ENCODE measurements at regions not wholly inside any gene's neighbourhood (a gene's known extent, or its start where the extent isn't known, plus 50 kb on each side); places are given as distances from the start of the nearest gene placed in this dataset.

GRCh38 chr10:28984431-28984830 lies 304.4 kb upstream of the LYZL1 start:
- Histone ChIP-seq H3K36me3 (ENCODE audit: control insufficient read depth, insufficient read depth, low read length) (no peaks in the 10 kb centered on the region), H3K27ac (ENCODE audit: low read length) (no peak overlapping the region), H3K4me1 (ENCODE audit: control insufficient read depth, insufficient read depth, low read length) (no peaks in the 10 kb centered on the region), H3K9me3 (ENCODE audit: control insufficient read depth, insufficient read depth, low read depth, low read length) (no peaks in the 10 kb centered on the region), H3K4me3 (ENCODE audit: low read depth in 2 of 2, low read length in 2 of 2) (no peak overlapping the region), H3K27me3 (ENCODE audit: control insufficient read depth, insufficient read depth, low read length) (no peaks in the 10 kb centered on the region)
- ATAC-seq, result no peak
- intact Hi-C loops (cut with micrococcal nuclease; ENCODE audit: unreplicated experiment), result no loop called here
- POLR2A ChIA-PET, result no interaction called here
- DNase-seq (ENCODE audit: low read depth, low spot score), result no peak
- CTCF ChIA-PET, result no interaction called here
- in situ Hi-C loops (cut with HindIII; ENCODE audit: low pct_unique_long_range_greater_than_20kb, low sequenced_read_pairs), result no loop called here
- BruUV-seq (replicated peaks), result no TSS peak
- TF ChIP-seq REST (IDR thresholded peaks at IDR 0.05; ENCODE audit: insufficient read depth in 1 of 2, low read depth in 2 of 2, low read length in 1 of 2) (no peak), TCF7L2 (IDR thresholded peaks at IDR 0.05; ENCODE audit: low read depth, low read length) (no peak), SIN3A (IDR thresholded peaks at IDR 0.05; ENCODE audit: borderline replicate concordance, insufficient read depth, low read depth, low read length) (no peak), CTCF (IDR thresholded peaks at IDR 0.05) (no peak), POLR2AphosphoS5 (IDR thresholded peaks at IDR 0.05; ENCODE audit: low read depth, low read length) (no peak)

DNA sequence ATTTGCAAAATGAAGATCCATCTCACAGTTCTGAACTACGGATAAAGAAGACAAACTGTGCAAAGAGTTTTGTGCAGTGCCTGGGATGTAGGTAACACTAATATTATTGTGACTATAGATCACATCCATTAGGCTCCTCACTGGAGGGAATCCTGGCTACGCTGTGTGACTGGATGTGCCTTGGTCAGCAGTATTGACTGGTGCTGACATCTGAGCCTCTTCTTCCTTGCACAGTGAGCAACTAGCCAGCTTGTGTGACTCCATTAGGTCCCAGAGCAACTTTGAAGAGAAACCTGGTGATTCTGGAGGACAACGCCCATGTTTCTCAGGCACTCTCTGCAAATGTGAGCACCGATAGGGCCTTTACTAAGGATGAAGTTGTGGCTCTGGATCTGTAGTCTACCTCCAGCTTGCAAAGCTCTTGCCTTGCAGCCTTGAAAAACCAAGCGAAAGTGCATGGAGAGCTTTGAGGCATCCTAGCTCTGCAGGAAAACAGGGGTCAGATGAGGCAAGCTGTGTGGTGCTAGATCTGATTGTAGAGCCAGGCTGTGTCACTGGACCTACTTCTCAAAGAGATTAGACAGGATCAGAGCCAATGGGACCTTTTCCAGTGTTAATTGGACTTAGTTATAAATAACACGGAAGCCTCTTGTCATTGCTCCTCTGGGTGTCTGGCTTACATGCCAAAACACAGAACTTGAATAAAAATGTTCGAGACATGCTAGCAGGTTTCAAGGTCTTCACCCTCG lies 303.6 kb upstream of the LYZL1 start:
- BruUV-seq (replicated peaks), result no TSS peak
- H3K4me1 ChIP-seq (ENCODE audit: control insufficient read depth, insufficient read depth, low read length), result no peaks in the 10 kb centered on the region
- H3K27me3 ChIP-seq (ENCODE audit: control insufficient read depth, insufficient read depth, low read length), result no peaks in the 10 kb centered on the region
- DNase-seq (ENCODE audit: low read depth, low spot score), result no peak
- in situ Hi-C loops (cut with HindIII; ENCODE audit: low pct_unique_long_range_greater_than_20kb, low sequenced_read_pairs), result no loop called here
- no peaks in the 10 kb centered on the region for H3K9me3 ChIP-seq (ENCODE audit: control insufficient read depth, insufficient read depth, low read depth, low read length)
- no peak for TF ChIP-seq POLR2AphosphoS5 (IDR thresholded peaks at IDR 0.05; ENCODE audit: low read depth, low read length)
- no peak for TF ChIP-seq TCF7L2 (IDR thresholded peaks at IDR 0.05; ENCODE audit: low read depth, low read length)
- TF ChIP-seq CTCF (IDR thresholded peaks at IDR 0.05), result no peak
- no peak overlapping the region for H3K27ac ChIP-seq (ENCODE audit: low read length)
- ChIA-PET CTCF (no interaction called here), POLR2A (no interaction called here)
- no peaks in the 10 kb centered on the region for H3K36me3 ChIP-seq (ENCODE audit: control insufficient read depth, insufficient read depth, low read length)
- no peak for ATAC-seq
- H3K4me3 ChIP-seq (ENCODE audit: low read depth in 2 of 2, low read length in 2 of 2), result no peak overlapping the region
- intact Hi-C loops (cut with micrococcal nuclease; ENCODE audit: unreplicated experiment), result no loop called here

Data from Panc1 (cell line).